ENCODE measurements at regions not wholly inside any gene's neighbourhood (a gene's known extent, or its start where the extent isn't known, plus 50 kb on each side); places are given as distances from the start of the nearest gene placed in this dataset.

GRCh38 chr4:129806986-129807385 is 711.0 kb downstream of the C4orf33 start:
- Histone ChIP-seq H3K36me3 (ENCODE audit: control insufficient read depth, insufficient read depth, low read length) (no peaks in the 10 kb centered on the region), H3K9me3 (replicated peaks; ENCODE audit: control insufficient read depth, insufficient read depth, low read depth, low read length) (no peaks in the 10 kb centered on the region), H3K9me1 (ENCODE audit: control insufficient read depth, insufficient read depth, low read length) (no peaks in the 10 kb centered on the region), H4K20me1 (replicated peaks; ENCODE audit: control insufficient read depth, insufficient read depth, low read length) (no peaks in the 10 kb centered on the region), H3K4me2 (ENCODE audit: insufficient read depth, low read length) (no peak overlapping the region), H3K9ac (ENCODE audit: insufficient read depth in 1 of 2, low read depth in 2 of 2, low read length in 2 of 2) (no peak overlapping the region), H3K27ac (ENCODE audit: extremely low read depth, low read depth, low read length) (no peak overlapping the region), H3K4me1 (replicated peaks in 1 of 2; ENCODE audit: control insufficient read depth in 2 of 2, insufficient read depth in 2 of 2, low read length in 2 of 2) (no peaks in the 10 kb centered on the region), H3K79me2 (ENCODE audit: control insufficient read depth, insufficient read depth, low read length) (no peaks in the 10 kb centered on the region), H2AFZ (ENCODE audit: low read depth, low read length) (no peak overlapping the region), H3K27me3 (ENCODE audit: control insufficient read depth in 2 of 2, insufficient read depth in 2 of 2, low read length in 2 of 2) (no peaks in the 10 kb centered on the region), H3K4me3 (no peak overlapping the region)
- ChIA-PET POLR2A (no interaction called here), CTCF (ENCODE audit: low intra/inter-chr PET ratio) (no interaction called here)
- ATAC-seq: no peak
- FAIRE-seq: no peak
- no TSS peak for BruUV-seq (replicated peaks)
- intact Hi-C loops (cut with micrococcal nuclease): no loop called here
- TF ChIP-seq USF2 (CRISPR knock-in tag; IDR thresholded peaks at IDR 0.05) (no peak), ZNF140 (CRISPR knock-in tag; IDR thresholded peaks at IDR 0.05) (no peak), ZNF785 (CRISPR knock-in tag; IDR thresholded peaks at IDR 0.05) (no peak), AFF1 (IDR thresholded peaks at IDR 0.05; ENCODE audit: low read depth in 1 of 2, partially characterized antibody in 2 of 2) (no peak), MTA1 (IDR thresholded peaks at IDR 0.05; ENCODE audit: borderline replicate concordance) (no peak)
- TF ChIP-seq, protein P1, sequence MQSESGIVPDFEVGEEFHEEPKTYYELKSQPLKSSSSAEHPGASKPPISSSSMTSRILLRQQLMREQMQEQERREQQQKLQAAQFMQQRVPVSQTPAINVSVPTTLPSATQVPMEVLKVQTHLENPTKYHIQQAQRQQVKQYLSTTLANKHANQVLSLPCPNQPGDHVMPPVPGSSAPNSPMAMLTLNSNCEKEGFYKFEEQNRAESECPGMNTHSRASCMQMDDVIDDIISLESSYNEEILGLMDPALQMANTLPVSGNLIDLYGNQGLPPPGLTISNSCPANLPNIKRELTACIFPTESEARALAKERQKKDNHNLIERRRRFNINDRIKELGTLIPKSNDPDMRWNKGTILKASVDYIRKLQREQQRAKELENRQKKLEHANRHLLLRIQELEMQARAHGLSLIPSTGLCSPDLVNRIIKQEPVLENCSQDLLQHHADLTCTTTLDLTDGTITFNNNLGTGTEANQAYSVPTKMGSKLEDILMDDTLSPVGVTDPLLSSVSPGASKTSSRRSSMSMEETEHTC (IDR thresholded peaks at IDR 0.05): no peak
- no peak for DNase-seq (ENCODE audit: extremely low read depth in 1 of 4, low spot score in 3 of 4)
- in situ Hi-C loops (cut with MboI): no loop called here
